SW480 (cell line): ENCODE measurements at regions not wholly inside any gene's neighbourhood (a gene's known extent, or its start where the extent isn't known, plus 50 kb on each side); places are given as distances from the start of the nearest gene placed in this dataset.
"Not testable (repeated sequence)": the region's sequence is repeated elsewhere in the genome, so short reads cannot be mapped to it uniquely, and the experiment has no call there.

Experiments
- DNase-seq: peaks from one replicate; pipeline ENCODE4 v3.0.0-alpha.2; 2016; ENCODE audit warnings: low spot score

- DNase-seq, result no peak
These were observed 50.9 kb upstream of the NXT1 start for GRCh38 chr20:23299673-23300050.

GRCh38 chr20:23298926-23299672, 51.5 kb upstream of the NXT1 start:
- DNase-seq, result no peak

- DNase-seq, result no peak
These were observed 52.4 kb upstream of the NXT1 start for GRCh38 chr20:23298155-23298554.

GRCh38 chr20:23296841-23297701, 53.5 kb upstream of the NXT1 start:
- no peak for DNase-seq

GRCh38 chr20:23295934-23296333, 54.7 kb upstream of the NXT1 start:
- DNase-seq, result no peak

GRCh38 chr20:23294671-23295070, 55.9 kb upstream of the NXT1 start:
- no peak for DNase-seq

GRCh38 chr20:23294166-23294565, 56.4 kb upstream of the NXT1 start:
- DNase-seq, result no peak

- no peak for DNase-seq
These were observed 56.9 kb upstream of the NXT1 start for GRCh38 chr20:23293689-23294088.

- DNase-seq, result not testable (repeated sequence)
These were observed 58.3 kb upstream of the NXT1 start for GRCh38 chr20:23292311-23292710.

- DNase-seq, result no peak
These were observed 58.9 kb upstream of the NXT1 start for GRCh38 chr20:23291575-23292240.

- no peak for DNase-seq
These were observed 59.6 kb upstream of the NXT1 start for GRCh38 chr20:23290761-23291574.

GRCh38 chr20:23289724-23290395, 60.7 kb upstream of the NXT1 start:
- DNase-seq, result no peak

GRCh38 chr20:23289249-23289648, 61.3 kb upstream of the NXT1 start:
- DNase-seq, result no peak

GRCh38 chr20:23287354-23288190, 63.0 kb upstream of the NXT1 start:
- no peak for DNase-seq

- no peak for DNase-seq
These were observed 64.2 kb upstream of the NXT1 start for GRCh38 chr20:23286346-23286745.

- no peak for DNase-seq
These were observed 65.1 kb upstream of the NXT1 start for GRCh38 chr20:23285536-23285935.

- no peak for DNase-seq
These were observed 66.6 kb upstream of the NXT1 start for GRCh38 chr20:23284009-23284408.

- DNase-seq, result no peak
These were observed 67.3 kb upstream of the NXT1 start for GRCh38 chr20:23283096-23283850.

GRCh38 chr20:23282546-23282945, 68.0 kb upstream of the NXT1 start:
- DNase-seq, result no peak

- DNase-seq, result no peak
These were observed 68.5 kb upstream of the NXT1 start for GRCh38 chr20:23282111-23282510.
